ENCODE measurements at regions not wholly inside any gene's neighbourhood (a gene's known extent, or its start where the extent isn't known, plus 50 kb on each side); places are given as distances from the start of the nearest gene placed in this dataset.

DNA sequence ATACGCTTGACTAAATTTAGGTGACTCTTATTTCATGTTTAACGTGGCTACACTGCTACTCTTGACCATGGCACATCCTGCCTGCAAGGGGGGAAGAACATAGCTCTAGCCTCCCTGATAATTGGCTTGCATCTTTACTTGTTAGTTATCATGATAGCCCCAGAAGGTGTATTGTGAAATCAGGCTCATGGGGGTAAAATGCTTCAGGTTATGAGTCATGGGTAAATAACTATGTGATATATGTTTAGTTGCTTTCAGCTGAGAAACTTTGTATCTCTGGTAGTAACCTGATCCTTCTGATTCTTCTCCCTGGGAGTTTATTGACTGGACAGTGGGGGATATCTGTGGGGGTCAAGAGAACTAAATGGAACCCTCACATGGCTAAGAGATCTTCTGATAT lies 660.8 kb upstream of the UBE2E2 start:
- no peaks in the 10 kb centered on the region for H3K27me3 ChIP-seq (ENCODE audit: insufficient read depth, low read length)
- H3K4me3 ChIP-seq (ENCODE audit: low read length): no peak overlapping the region

DNA sequence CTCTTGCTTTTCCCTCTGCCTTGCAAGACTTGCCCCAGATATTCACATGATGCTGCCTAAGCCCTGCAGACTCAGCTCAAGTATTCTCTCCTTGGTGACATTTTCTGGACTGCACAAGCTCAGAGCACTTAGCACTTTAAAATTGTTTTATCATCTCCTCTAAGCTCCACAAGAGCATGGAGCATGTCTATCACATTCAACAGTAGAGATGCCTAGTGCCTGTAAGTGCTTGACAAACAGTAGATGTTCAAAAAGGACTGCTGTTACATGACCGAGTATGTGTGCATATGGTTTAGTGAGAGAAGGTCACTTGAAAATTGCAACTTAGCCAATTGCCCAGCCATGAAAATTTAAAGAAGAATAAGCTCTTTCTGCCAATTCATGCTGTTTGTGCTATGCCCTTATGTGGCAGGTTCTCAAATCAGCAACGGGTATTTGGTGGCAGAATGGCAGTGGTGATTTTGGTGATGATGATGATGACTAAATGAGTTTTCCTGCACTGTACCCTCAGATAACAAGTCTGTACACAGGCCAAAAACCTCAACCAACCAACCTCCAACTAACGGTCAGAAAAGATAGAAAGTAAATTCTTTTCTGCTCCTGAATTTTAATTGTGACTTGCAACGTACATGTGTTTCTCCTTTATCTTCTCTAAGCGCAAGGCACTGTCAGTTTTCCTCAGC lies 647.2 kb upstream of the UBE2E2 start:
- H3K27me3 ChIP-seq (ENCODE audit: insufficient read depth, low read length): no peaks in the 10 kb centered on the region
- no peak overlapping the region for H3K4me3 ChIP-seq (ENCODE audit: low read length)
- H3K4me1 ChIP-seq (ENCODE audit: insufficient read depth, low read length): no peaks in the 10 kb centered on the region
- no peaks in the 10 kb centered on the region for H3K9me3 ChIP-seq (ENCODE audit: low read length)
- no peak overlapping the region for H2AFZ ChIP-seq (ENCODE audit: low read depth, low read length)
- no peaks in the 10 kb centered on the region for H3K36me3 ChIP-seq (ENCODE audit: insufficient read depth, low read length)

More for the DNA sequence above, 660.8 kb upstream of the UBE2E2 start:
- Histone ChIP-seq H3K4me1 (ENCODE audit: insufficient read depth, low read length) (no peaks in the 10 kb centered on the region), H3K9me3 (ENCODE audit: low read length) (no peaks in the 10 kb centered on the region), H3K36me3 (ENCODE audit: insufficient read depth, low read length) (no peaks in the 10 kb centered on the region), H2AFZ (ENCODE audit: low read depth, low read length) (no peak overlapping the region)

DNA sequence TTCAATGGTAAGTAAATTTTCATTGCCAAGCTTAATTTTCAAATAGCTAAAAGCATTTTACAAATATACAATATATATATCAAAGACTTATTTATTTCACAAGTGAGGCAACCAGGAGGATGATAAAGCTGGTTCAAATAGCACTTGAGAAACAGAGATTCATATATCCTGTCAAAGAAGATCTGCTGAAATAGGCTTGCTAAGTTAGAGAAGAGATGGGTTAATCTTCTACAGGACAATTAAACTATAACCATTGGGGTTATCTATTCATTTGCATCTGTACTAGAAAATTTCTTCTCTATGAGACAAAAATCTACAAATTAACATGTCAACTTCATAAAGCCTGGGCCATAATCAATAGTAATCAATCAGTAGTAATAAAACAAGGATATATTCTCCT lies 637.7 kb upstream of the UBE2E2 start:
- no peaks in the 10 kb centered on the region for H3K9me3 ChIP-seq (ENCODE audit: low read length)
- no peaks in the 10 kb centered on the region for H3K27me3 ChIP-seq (ENCODE audit: insufficient read depth, low read length)
- H2AFZ ChIP-seq (ENCODE audit: low read depth, low read length): no peak overlapping the region
- no peaks in the 10 kb centered on the region for H3K36me3 ChIP-seq (ENCODE audit: insufficient read depth, low read length)
- no peaks in the 10 kb centered on the region for H3K4me1 ChIP-seq (ENCODE audit: insufficient read depth, low read length)
- no peak overlapping the region for H3K4me3 ChIP-seq (ENCODE audit: low read length)

- Histone ChIP-seq H3K9me3 (ENCODE audit: low read length) (no peaks in the 10 kb centered on the region), H3K36me3 (ENCODE audit: insufficient read depth, low read length) (no peaks in the 10 kb centered on the region), H3K4me1 (ENCODE audit: insufficient read depth, low read length) (no peaks in the 10 kb centered on the region), H2AFZ (ENCODE audit: low read depth, low read length) (no peak overlapping the region), H3K27me3 (ENCODE audit: insufficient read depth, low read length) (no peaks in the 10 kb centered on the region), H3K4me3 (ENCODE audit: low read length) (no peak overlapping the region)
These were observed 634.8 kb upstream of the UBE2E2 start for GRCh38 chr3:22568285-22568684.

DNA sequence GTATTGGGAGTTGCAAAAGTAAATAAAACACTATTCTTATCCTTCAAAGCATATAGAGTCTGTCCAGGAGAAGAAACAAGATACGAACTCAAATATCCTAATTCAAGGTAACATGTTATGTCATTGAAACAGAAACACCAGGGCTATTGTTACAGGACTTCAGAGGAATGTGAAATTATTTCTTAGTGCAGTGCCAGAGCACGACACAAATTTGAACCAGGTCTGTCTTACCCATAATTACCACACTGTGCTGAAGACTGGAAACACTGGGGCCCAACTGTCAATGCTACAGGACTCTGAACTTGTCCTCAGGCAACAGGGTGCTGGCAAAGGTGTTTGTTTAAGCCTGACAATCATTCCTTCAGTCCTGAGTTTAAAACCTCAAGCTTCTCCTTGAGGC lies 633.6 kb upstream of the UBE2E2 start:
- Histone ChIP-seq H3K4me1 (ENCODE audit: insufficient read depth, low read length) (no peaks in the 10 kb centered on the region), H3K27me3 (ENCODE audit: insufficient read depth, low read length) (no peaks in the 10 kb centered on the region), H2AFZ (ENCODE audit: low read depth, low read length) (no peak overlapping the region), H3K4me3 (ENCODE audit: low read length) (no peak overlapping the region), H3K9me3 (ENCODE audit: low read length) (no peaks in the 10 kb centered on the region), H3K36me3 (ENCODE audit: insufficient read depth, low read length) (no peaks in the 10 kb centered on the region)

DNA sequence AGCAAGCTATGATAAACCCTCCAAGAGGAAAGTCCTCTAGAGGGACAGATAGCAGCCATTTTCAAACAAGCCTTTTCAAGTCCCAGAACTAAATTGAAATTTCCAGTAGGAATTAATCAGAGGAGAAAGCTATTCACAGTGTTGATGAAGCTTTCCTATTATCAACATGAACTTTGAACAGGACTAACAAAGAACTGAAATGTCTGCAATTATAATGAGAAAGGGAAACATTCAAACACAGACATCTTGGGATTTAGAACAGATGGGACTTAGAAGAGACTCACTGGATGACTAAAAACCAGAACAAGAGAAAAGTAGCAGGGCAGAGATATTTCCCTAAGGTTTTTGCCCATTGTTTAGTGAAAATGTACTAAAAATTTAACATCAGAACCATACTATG lies 622.1 kb upstream of the UBE2E2 start:
- Histone ChIP-seq H3K9me3 (ENCODE audit: low read length) (no peaks in the 10 kb centered on the region), H3K4me1 (ENCODE audit: insufficient read depth, low read length) (peaks cover 2% of the 10 kb centered on the region), H2AFZ (ENCODE audit: low read depth, low read length) (no peak overlapping the region), H3K27me3 (ENCODE audit: insufficient read depth, low read length) (no peaks in the 10 kb centered on the region), H3K36me3 (ENCODE audit: insufficient read depth, low read length) (no peaks in the 10 kb centered on the region), H3K4me3 (ENCODE audit: low read length) (no peak overlapping the region)

DNA sequence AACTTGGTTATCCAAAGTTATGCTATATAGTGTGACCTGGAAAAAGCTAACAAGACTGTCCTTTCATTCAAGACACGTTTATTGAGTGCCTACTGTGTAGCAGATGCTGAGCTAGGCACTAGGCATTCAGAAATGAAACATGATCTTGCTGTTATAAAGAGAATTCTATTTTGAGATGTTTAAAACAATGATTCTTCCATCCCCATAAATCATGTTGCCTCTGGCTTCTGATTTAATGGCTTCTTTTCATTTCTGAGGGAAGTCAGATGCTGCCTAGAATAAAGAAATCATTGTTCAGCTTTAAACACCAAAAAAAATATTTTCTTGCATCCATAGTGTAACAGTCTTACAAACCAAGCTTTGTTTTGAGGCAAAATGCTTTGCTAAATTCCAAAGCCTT lies 620.9 kb upstream of the UBE2E2 start:
- Histone ChIP-seq H3K9me3 (ENCODE audit: low read length) (no peaks in the 10 kb centered on the region), H3K27me3 (ENCODE audit: insufficient read depth, low read length) (no peaks in the 10 kb centered on the region), H3K36me3 (ENCODE audit: insufficient read depth, low read length) (no peaks in the 10 kb centered on the region), H2AFZ (ENCODE audit: low read depth, low read length) (no peak overlapping the region), H3K4me1 (ENCODE audit: insufficient read depth, low read length) (peaks cover 2% of the 10 kb centered on the region), H3K4me3 (ENCODE audit: low read length) (no peak overlapping the region)

GRCh38 chr3:22585504-22585903 lies 617.6 kb upstream of the UBE2E2 start:
- Histone ChIP-seq H2AFZ (ENCODE audit: low read depth, low read length) (no peak overlapping the region), H3K9me3 (ENCODE audit: low read length) (no peaks in the 10 kb centered on the region), H3K36me3 (ENCODE audit: insufficient read depth, low read length) (no peaks in the 10 kb centered on the region), H3K4me1 (ENCODE audit: insufficient read depth, low read length) (peaks cover 2% of the 10 kb centered on the region), H3K4me3 (ENCODE audit: low read length) (no peak overlapping the region), H3K27me3 (ENCODE audit: insufficient read depth, low read length) (no peaks in the 10 kb centered on the region)

DNA sequence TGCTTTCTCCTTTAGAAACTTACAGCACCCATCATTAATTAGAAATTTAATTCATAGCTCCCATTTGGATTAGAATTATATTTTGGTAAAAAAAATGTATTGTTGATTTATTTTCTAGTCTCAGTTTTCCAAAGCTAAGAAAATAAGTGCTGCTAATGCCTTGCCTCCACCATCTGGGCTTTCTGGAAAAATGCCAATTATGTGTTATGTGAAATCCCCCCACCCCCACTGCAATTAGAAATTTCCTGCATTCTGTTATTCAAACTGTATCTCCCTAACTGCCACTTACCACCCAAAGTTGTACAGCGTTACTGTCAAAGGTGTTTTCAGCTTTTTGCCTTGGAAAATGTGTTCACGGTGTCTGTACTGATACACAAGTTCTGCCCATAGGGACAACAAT lies 617.2 kb upstream of the UBE2E2 start:
- Histone ChIP-seq H2AFZ (ENCODE audit: low read depth, low read length) (no peak overlapping the region), H3K4me3 (ENCODE audit: low read length) (no peak overlapping the region), H3K27me3 (ENCODE audit: insufficient read depth, low read length) (no peaks in the 10 kb centered on the region), H3K9me3 (ENCODE audit: low read length) (no peaks in the 10 kb centered on the region), H3K4me1 (ENCODE audit: insufficient read depth, low read length) (peaks cover 2% of the 10 kb centered on the region), H3K36me3 (ENCODE audit: insufficient read depth, low read length) (no peaks in the 10 kb centered on the region)

DNA sequence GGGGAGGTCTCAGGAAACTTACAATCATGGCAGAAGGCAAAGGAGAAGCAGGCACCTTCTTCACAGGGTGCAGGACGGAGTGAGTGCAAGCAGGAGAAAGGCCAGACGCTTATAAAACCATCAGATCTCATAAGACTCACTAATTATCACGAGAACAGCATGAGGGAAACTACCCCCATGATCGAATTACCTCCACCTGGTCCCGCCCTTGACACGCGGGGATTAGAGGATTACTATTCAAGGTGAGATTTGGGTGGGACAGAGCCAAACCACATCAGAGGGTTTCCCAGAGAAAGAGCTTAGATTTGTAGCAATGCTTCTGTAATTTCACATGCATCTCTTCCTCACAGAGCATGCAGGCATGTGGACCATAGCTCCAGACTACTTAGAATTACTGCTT lies 615.7 kb upstream of the UBE2E2 start:
- Histone ChIP-seq H3K4me1 (ENCODE audit: insufficient read depth, low read length) (no peaks in the 10 kb centered on the region), H3K9me3 (ENCODE audit: low read length) (no peaks in the 10 kb centered on the region), H2AFZ (ENCODE audit: low read depth, low read length) (no peak overlapping the region), H3K4me3 (ENCODE audit: low read length) (no peak overlapping the region), H3K36me3 (ENCODE audit: insufficient read depth, low read length) (no peaks in the 10 kb centered on the region), H3K27me3 (ENCODE audit: insufficient read depth, low read length) (no peaks in the 10 kb centered on the region)

GRCh38 chr3:22593638-22594037 lies 609.5 kb upstream of the UBE2E2 start:
- Histone ChIP-seq H3K9me3 (ENCODE audit: low read length) (no peaks in the 10 kb centered on the region), H3K36me3 (ENCODE audit: insufficient read depth, low read length) (no peaks in the 10 kb centered on the region), H3K4me3 (ENCODE audit: low read length) (no peak overlapping the region), H3K27me3 (ENCODE audit: insufficient read depth, low read length) (no peaks in the 10 kb centered on the region), H2AFZ (ENCODE audit: low read depth, low read length) (no peak overlapping the region), H3K4me1 (ENCODE audit: insufficient read depth, low read length) (no peaks in the 10 kb centered on the region)

GRCh38 chr3:22594990-22595389 lies 608.1 kb upstream of the UBE2E2 start:
- Histone ChIP-seq H3K27me3 (ENCODE audit: insufficient read depth, low read length) (no peaks in the 10 kb centered on the region), H3K9me3 (ENCODE audit: low read length) (no peaks in the 10 kb centered on the region), H3K4me1 (ENCODE audit: insufficient read depth, low read length) (no peaks in the 10 kb centered on the region), H3K36me3 (ENCODE audit: insufficient read depth, low read length) (no peaks in the 10 kb centered on the region), H3K4me3 (ENCODE audit: low read length) (no peak overlapping the region), H2AFZ (ENCODE audit: low read depth, low read length) (no peak overlapping the region)

- Histone ChIP-seq H3K4me1 (ENCODE audit: insufficient read depth, low read length) (no peaks in the 10 kb centered on the region), H2AFZ (ENCODE audit: low read depth, low read length) (no peak overlapping the region), H3K4me3 (ENCODE audit: low read length) (no peak overlapping the region), H3K36me3 (ENCODE audit: insufficient read depth, low read length) (no peaks in the 10 kb centered on the region), H3K9me3 (ENCODE audit: low read length) (no peaks in the 10 kb centered on the region), H3K27me3 (ENCODE audit: insufficient read depth, low read length) (no peaks in the 10 kb centered on the region)
These were observed 596.7 kb upstream of the UBE2E2 start for GRCh38 chr3:22606461-22606860.

DNA sequence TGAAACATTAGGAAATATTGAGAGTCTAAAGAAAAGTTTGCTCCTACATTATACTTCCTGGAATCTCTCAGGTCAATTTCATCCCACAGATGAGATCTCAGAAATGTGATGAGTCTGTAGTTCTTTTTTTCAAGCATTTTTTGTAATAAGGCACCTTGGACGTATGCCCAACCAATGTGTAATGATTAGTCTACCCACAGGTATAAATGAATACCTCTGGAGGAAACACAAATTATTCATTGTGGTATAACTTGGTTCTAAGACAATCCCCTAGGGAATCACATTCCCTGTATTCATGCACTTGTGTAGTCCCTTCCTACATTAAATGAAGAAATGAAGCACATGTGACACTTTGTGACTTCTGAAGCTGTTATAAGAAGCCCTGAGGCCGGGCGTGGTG lies 596.2 kb upstream of the UBE2E2 start:
- H2AFZ ChIP-seq (ENCODE audit: low read depth, low read length): no peak overlapping the region
- no peaks in the 10 kb centered on the region for H3K27me3 ChIP-seq (ENCODE audit: insufficient read depth, low read length)
- no peaks in the 10 kb centered on the region for H3K4me1 ChIP-seq (ENCODE audit: insufficient read depth, low read length)
- H3K4me3 ChIP-seq (ENCODE audit: low read length): no peak overlapping the region
- no peaks in the 10 kb centered on the region for H3K36me3 ChIP-seq (ENCODE audit: insufficient read depth, low read length)
- no peaks in the 10 kb centered on the region for H3K9me3 ChIP-seq (ENCODE audit: low read length)
